ENCODE measurements at regions not wholly inside any gene's neighbourhood (a gene's known extent, or its start where the extent isn't known, plus 50 kb on each side); places are given as distances from the start of the nearest gene placed in this dataset.
"Not testable (repeated sequence)": the region's sequence is repeated elsewhere in the genome, so short reads cannot be mapped to it uniquely, and the experiment has no call there.

DNA sequence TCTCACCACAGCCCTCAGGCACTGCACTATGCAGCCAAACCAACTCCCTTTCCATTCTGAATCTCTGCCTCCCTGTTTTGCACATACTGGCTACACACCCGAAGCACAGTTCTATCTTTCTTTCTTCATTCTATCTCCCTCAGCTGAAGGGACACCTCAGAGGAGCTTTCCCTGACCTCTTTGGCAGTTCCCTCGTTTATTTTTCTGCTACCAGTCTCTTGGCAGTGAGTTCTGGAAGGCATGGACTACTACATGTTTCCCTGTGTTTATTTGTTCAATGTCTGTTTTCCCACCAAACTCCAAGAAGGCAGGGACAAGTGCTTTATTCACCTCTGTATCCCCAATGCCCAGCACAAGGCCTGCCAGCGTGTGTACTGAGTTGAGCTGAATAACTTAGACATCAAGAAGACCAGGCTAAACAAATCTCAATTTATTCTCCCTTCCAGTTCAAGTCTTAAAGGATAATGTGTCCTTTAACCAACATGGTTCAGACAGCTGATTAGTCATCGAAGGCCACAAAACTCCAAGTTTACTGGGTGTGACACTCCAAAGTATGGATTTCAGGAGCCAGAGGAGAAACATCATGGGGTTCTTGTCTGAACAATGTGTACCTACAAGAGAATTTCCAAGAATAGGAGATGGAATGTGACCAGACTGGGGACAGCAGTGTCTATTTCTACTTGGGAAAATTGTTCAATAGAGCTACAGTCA lies 260.1 kb upstream of the CTNNB1 start:
- no peak for DNase-seq (ENCODE audit: low read depth, low spot score)

DNA sequence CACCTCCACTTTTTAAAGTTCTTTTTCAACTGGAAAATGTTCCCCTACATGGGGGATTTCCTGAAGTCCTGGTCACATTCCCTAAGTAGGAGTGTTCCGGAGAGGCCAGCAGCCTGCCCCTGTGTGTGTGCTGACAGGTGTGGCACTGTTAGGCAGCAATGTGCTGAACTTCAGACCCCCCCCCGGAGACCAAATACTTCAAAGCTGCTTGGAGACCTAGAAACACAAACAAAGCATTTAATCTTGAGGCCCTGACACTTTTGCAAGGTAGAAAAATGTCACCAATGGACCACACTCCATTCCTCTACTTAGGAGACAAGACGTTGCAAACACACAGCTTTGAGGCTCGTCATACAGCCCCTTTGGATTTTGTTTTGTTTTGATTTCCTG lies 259.6 kb upstream of the CTNNB1 start:
- DNase-seq (ENCODE audit: low read depth, low spot score): no peak

DNA sequence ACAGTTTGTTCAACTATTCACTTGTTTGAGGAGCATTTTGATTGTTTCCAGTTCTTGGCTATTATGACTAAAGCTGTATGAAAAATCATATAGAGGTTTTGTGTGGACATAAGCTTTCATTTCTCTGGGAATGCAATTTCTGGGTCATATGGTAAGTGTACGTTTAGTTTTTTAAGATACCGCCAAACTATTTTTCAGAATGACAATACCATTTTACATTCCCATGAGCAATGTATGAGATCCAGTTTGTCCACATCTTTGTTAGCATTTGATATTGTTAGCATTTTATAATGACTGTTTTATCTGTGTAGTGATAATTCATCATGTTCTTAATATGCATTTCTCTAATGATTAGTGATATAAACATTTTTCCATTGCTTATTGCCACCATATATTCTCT lies 258.7 kb upstream of the CTNNB1 start:
- no peak for DNase-seq (ENCODE audit: low read depth, low spot score)

DNA sequence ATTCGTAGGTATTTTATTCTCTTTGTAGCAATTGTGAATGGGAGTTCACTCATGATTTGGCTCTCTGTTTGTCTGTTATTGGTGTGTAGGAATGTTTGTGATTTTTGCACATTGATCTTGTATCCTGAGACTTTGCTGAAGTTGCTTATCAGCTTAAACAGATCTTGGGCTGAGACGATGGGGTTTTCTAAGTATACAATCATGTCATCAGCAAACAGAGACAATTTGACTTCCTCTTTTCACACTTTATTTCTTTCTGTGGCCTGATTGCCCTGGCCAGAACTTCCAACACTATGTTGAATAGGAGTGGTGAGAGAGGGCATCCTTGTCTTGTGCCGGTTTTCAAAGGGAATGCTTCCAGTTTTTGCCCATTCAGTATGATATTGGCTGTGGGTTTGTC lies 252.3 kb upstream of the CTNNB1 start:
- DNase-seq (ENCODE audit: low read depth, low spot score): not testable (repeated sequence)

DNA sequence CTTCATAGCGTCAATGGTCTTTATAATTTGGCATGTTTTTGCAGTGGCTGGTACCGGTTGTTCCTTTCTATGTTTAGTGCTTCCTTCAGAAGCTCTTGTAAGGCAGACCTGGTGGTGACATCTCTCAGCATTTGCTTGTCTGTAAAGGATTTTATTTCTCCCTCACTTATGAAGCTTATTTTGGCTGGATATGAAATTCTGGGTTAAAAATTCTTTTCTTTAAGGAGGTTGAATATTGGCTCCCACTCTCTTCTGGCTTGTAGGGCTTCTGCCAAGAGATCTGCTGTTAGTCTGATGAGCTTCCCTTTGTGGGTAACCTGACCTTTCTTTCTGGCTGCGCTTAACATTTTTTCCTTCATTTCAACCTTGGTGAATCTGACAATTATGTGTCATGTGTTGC lies 250.0 kb upstream of the CTNNB1 start:
- not testable (repeated sequence) for DNase-seq (ENCODE audit: low read depth, low spot score)

DNA sequence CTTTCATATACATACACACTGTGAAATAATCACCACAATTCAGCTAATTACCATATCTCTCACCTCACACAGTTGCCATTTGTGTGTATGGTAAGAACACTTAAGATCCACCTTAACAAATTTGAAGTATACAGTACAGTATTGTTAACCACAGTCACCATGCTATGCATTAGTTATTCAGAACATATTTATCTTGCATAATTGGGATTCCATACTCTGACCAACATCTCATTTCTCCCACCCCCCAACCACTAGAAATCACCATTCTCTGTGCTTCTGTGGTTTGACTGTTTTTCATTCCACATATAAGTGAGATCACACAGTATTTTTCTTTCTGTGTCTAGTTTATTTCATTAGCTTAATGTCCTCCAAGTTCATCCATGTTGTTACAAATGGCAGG lies 247.7 kb upstream of the CTNNB1 start:
- no peak for DNase-seq (ENCODE audit: low read depth, low spot score)

DNA sequence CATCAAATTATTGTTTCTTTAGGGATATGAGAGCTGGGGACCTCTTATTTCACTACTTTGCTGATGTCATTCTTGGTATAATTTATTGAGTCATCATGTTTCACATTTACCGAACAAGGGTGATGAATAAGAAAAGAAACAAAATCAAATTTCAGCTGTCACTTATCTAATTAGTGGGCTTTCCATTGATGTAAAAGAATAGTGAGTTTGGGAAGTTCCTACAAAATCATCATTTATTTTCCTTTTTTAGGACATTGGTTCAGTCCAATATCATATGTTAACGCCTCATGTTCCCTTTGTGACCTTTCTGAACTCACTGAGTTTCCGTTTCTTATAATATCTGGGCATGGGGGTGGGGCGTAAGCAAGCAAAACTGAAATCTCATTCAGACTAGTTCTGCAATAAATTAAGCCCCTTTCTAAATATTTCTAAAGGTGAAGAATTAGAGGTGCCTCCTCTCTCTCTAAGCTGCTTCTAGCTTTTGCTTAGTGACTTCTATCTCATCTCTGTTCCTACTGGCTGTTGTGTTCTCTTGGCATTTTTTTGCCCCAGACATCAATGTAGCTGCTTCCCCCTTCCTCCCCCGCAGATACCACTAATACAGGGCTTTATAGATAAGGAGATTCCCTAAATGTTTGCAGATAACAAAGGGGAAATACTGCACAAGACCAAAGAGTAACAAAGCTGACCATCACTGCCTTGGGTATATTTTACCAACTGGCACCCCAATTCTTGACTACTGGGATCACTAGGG lies 238.0 kb upstream of the CTNNB1 start:
- DNase-seq (ENCODE audit: low read depth, low spot score): no peak

DNA sequence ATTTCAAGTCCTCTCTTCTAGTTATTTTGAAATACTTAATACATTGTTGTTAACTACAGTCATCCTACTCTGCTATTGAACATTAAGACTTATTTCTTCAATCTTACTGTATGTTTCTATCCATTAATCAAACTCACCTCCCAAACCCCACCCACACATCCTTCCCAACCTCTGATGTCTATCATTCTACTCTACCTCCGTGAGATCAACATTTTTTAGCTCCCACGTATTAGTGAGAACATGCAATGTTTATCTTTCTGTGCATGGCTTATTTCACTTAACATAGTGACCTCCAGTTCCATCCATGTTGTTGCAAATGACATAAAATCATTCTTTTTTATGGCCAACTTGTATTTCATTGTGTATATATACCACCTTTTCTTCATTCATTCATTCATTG lies 236.6 kb upstream of the CTNNB1 start:
- DNase-seq (ENCODE audit: low read depth, low spot score): no peak

DNA sequence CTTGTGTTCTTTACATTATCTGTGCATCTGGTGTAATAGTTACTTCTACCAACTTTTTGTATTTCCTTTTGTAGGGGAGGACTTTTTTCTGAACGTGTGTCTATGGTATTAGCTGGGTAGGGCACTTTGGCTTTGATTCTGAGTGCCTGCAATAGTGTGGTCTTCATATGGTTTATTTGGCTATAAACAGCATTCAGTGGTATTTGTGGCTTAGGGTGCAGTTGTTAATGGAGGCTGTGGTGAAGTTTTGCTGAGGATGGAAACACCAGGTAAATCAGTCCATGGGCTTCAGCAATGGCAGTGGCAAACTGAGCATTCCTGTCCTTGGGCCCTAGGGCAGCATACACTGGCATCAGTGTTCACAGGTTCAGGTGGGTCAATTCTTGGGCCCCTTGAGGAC lies 230.6 kb upstream of the CTNNB1 start:
- no peak for DNase-seq (ENCODE audit: low read depth, low spot score)

DNA sequence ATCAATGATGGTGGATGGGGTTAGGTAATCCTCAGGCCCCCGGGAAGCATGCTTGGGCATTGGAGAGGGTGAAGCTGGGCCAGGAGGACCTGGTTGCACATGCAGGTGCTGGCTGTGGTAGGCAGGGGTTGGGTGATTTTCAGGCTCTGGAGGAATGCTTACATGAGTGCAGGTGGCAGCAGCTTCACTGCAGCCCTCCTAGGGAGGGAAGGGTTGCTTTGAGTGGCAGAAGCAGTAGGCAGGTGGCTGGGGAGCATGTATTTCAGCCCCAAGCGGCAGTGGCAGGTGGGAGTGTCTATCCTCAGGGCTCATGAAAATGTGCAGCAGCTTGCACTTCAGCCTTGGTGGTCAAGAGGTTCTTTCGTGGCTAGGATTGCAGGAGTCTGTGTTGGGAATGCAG lies 230.0 kb upstream of the CTNNB1 start:
- DNase-seq (ENCODE audit: low read depth, low spot score): no peak

DNA sequence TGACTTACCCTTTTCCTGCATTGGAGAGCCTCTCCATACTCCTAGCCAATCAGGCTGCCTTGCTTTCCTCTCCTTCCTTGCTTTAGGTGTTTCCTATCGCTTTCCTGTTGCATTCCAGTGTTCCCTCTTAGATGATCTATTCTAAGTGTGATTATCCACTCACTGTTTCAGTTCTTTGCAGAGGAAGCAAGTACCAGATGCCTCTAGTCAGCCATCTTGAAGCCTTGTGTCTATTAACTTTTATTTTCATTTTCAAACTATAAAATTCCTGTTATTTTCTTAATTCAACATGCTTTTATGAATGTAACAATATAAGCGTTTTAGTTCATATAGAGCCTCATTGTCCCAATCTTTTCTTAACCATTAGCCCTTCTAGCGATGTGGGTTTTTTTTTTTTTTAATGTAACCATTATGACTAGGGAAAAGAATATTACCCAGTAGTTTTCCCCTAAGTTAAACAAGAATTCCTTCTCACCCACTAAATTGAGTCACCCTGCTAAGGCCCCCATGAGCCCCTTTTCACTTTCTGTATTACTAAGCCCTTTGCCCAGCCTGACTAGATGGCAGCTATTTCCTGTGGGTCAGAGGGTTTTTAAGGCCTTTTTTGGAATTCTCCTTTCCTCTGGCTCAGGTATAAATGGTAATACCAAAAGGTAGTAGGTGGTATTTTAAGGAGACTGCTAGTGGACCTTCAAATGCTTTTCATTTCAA lies 229.4 kb upstream of the CTNNB1 start:
- DNase-seq (ENCODE audit: low read depth, low spot score): no peak

DNA sequence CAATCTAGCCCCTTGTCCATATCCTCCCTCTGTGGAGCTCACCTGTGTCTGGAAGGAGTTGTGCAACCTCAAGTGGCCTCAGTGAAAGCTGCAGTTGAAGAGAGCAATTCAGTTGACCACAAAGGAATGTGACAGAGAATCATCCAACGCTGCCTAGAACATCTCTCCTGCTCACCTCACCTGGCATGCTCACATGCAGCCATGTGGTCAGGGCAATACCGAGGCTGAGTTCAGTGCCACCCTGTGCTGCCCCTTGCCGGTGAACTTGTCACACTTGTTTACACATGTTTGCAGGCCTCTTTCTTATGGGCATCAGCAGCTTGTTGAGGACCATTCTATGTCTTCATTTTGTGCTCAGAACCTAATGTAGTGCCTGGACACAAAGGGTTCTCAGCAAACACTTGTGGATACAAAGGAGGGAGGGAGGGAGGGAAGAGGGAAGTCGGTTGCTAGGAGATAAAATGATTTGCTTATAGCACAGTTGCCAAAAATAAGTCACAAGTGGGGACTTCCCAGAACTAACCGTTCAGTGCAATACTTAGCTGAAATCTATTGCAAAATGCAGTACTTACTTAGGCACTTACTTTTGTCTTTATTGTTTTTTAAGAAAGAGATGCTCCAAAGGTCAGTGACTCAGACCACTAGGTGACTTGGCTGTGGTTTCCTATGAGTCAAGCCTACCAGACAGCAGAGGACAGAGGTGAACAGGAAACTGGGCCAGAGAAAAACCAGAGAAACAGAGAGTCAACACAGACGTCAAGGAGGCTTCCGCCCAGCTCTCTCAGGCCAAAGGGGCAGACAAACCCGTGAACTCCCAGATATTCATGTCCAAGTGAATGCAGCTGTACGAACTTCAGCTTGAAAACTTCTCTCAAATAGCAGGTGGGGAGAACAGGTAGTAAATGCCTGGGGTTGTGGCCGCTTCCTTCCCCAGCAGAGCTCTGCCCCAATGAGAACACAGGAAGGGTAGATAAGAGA lies 227.8 kb upstream of the CTNNB1 start:
- no peak for DNase-seq (ENCODE audit: low read depth, low spot score)

DNA sequence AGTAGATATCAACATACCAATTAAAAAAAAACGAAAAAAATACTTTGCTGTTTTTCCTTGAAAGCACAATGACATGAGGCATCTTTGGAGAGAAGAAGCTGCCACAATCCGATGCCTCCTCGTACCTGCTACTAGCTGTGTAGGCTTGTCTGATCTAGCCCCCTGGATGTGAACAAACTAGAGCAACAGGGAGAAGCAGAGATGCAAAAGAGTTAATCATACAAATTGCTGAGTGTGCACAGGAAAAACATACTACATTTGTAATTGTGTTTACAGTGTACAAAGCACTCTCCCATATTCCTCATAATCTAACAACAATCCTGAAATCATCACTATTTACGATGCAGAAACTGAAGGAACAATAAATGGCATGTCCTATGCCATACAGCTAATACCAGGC lies 227.0 kb upstream of the CTNNB1 start:
- DNase-seq (ENCODE audit: low read depth, low spot score): no peak

DNA sequence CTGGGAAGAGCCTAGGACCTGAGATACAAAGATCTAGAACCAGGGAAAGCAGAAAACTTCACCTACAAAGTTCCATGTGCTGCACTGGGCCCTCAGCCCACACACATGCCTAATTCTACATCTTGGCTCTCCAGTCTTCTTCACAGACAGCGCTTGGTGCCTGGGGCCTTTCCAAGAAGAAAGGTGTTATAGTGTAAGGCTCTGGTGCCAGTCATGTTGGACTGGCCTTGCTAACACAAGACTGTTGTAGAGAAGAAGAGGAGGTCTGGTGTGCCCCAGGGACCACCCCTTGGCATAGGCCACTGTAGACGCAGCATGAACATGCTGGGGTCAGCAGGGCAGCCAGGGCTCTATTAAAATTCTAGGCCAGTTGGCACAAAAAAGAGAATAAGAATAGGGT lies 226.2 kb upstream of the CTNNB1 start:
- no peak for DNase-seq (ENCODE audit: low read depth, low spot score)

DNA sequence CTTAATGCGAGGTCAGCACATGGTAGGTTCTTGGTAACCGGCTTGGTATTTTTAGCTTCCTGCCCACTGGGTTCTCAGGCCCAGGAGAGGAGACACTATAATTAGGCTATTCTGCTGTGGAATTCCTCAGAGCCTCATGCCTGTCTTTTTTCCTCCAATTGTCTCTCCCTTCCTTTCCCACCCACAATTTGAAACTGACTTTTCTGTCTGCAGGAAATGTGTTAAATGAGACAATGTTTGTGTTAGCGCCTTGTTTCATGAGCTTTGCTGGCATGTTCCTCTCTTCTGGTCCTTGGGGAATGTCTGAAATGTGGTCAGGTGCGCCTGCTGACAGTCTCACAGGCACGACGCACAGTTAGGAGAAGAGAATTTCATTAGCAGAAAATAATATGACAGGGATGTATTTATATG lies 223.6 kb upstream of the CTNNB1 start:
- no peak for DNase-seq (ENCODE audit: low read depth, low spot score)

DNA sequence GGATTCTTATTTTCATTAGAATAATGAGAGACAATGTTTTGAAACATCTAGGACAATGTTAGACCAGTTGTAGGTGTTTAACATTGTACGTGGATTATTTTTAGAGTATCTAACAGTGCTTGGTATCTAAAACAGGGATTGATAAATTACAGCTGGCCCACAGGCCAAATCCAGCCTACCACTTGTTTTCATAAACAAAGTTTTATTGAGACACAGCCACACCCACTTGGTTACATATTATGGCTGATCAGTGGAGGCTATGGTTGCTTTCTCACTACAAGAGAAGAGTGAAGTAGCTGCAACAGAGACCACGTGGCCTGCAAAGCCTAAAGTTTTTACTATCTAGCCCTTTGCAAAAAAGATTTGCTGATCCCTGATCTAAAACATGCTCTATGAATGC lies 223.1 kb upstream of the CTNNB1 start:
- DNase-seq (ENCODE audit: low read depth, low spot score): no peak

DNA sequence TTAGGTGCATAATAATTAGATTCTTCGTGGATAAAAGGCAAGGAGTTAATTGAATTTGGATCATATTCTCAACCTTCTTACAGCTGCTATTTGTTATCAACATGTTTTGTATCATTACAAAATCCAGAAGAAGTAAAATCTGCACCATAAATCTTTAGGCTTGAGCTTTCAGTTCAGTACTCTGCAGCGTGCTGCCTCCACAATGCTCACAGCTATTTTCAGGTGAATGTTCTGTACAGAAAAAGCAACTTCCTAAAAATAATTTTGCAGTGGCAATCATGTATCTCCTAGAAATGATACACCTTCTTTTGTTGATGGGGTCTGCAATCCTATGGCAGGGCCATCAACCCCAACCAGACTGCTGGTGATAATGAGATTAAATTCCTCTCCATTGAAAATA lies 220.9 kb upstream of the CTNNB1 start:
- DNase-seq (ENCODE audit: low read depth, low spot score): no peak

DNA sequence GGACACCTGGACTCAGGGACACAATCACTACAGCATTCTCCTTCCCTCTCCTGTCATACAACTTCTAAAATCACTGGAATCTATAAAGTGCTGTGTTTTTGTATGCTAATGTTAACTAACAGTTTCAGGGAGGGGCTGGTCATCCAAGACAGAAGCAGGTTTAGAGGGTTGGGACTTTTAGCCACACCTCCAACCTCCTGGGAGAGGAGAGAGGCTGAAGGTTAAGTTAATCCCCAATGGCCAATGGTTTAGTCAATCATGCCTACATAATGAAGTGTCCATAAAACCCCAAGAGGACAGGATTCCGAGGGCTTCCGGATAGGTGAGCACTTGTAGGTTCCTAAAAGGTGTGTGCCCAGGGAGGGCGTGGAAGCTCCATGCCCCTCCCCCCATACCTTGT lies 219.3 kb upstream of the CTNNB1 start:
- DNase-seq (ENCODE audit: low read depth, low spot score): no peak

DNA sequence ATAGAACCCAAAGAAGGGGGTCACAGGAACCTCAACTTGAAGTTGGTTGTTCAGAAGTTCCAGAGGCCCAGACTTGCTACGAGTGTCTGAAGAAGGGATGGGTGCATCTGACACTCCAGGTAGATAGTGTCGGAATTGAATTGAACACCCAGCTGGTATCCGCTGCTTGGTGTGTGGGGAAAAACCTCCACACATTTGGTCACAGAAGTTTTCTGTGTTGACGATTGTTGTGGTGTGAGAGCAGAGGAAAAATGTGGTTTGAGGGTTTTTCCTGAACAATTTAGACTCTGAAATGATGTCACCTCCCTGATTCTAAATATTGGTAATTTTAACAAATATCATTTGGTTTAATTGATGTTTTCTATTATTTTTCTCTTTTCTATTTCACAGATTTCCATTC lies 218.8 kb upstream of the CTNNB1 start:
- no peak for DNase-seq (ENCODE audit: low read depth, low spot score)

DNA sequence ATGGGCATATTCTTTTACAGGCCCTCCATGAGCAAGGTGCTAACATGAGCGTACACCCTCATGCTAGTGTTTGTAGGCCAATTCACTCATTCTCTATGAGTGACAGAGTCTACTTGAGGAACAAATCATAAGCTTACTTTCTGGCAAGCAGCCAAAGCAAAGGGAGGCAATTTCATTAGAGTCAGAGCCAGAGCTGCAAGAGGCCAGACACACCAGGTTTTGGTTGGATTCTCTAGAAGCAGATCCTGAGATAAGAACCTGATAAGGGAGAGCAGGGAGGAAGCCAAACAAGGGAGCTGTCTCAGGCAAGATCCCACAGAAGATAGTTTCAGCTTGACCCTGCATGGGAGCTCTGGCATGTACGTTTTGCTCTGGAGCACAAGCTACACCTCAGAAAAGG lies 214.1 kb upstream of the CTNNB1 start:
- no peak for DNase-seq (ENCODE audit: low read depth, low spot score)

DNA sequence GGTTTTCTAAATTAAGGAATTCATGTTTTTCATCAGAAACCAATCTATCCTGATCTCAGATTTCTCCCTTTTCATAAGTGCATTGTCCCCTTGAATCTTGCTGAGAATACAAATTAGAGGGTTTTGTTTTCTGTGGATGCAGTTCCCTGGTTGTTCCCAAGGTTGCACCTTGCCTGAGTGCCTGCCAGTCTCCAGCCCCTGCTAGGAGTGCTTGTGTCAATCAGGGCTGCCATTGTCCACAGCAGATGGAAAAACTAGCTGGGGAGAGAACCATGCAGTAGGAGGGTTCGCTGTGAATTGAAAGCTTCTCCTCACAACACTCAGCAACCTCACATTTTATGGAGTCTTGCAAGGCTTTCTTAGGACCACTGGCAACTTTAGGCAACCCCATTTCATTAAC lies 210.8 kb upstream of the CTNNB1 start:
- no peak for DNase-seq (ENCODE audit: low read depth, low spot score)

Data from activated CD4-positive, CD25-positive, alpha-beta regulatory T cell treated with anti-CD3 and anti-CD28 coated beads, Interleukin-2, amount 50 U/mL, for 16 hours (primary cell).